ENCODE measurements at regions not wholly inside any gene's neighbourhood (a gene's known extent, or its start where the extent isn't known, plus 50 kb on each side); places are given as distances from the start of the nearest gene placed in this dataset.
A peak's percentile ranks its signal among the peaks of the same experiment; 100 is the strongest.

GRCh38 chr12:75814851-75815754 is 216.5 kb downstream of the PHLDA1 start:
- CTCF ChIA-PET, result no interaction called here
- no peak overlapping the region for H2AFZ ChIP-seq (ENCODE audit: low read length)
- no peaks in the 10 kb centered on the region for H3K27me3 ChIP-seq (ENCODE audit: low read length)
- no peaks in the 10 kb centered on the region; the same call in 1 of the 2 replicates for H3K9me2 ChIP-seq (replicated peaks; ENCODE audit: low read length)
- ATAC-seq (peak; percentile 60), DNase-seq (peak; percentile 71)
- no peak overlapping the region for H3K4me3 ChIP-seq (ENCODE audit: low read length)
- H3K36me3 ChIP-seq (ENCODE audit: low read depth, low read length), result no peaks in the 10 kb centered on the region
- peaks cover 29% of the 10 kb centered on the region for H3K4me1 ChIP-seq (ENCODE audit: insufficient read depth, low read length)
- H3K9me3 ChIP-seq (ENCODE audit: low read length), result no peaks in the 10 kb centered on the region
- no peak overlapping the region for H3K4me2 ChIP-seq (ENCODE audit: low read length)
- peak overlapping the region; percentile 39 for H3K27ac ChIP-seq (ENCODE audit: low read length)
- H4K20me1 ChIP-seq (ENCODE audit: low read length), result no peaks in the 10 kb centered on the region
- POLR2A ChIA-PET (ENCODE audit: unreplicated experiment), result no interaction called here
- TF ChIP-seq EZH2phosphoT487 (IDR thresholded peaks at IDR 0.05; ENCODE audit: borderline replicate concordance, low read length) (no peak), EZH2 (IDR thresholded peaks at IDR 0.05; ENCODE audit: low read length, unreplicated experiment) (no peak)
- TF ChIP-seq, protein P1, sequence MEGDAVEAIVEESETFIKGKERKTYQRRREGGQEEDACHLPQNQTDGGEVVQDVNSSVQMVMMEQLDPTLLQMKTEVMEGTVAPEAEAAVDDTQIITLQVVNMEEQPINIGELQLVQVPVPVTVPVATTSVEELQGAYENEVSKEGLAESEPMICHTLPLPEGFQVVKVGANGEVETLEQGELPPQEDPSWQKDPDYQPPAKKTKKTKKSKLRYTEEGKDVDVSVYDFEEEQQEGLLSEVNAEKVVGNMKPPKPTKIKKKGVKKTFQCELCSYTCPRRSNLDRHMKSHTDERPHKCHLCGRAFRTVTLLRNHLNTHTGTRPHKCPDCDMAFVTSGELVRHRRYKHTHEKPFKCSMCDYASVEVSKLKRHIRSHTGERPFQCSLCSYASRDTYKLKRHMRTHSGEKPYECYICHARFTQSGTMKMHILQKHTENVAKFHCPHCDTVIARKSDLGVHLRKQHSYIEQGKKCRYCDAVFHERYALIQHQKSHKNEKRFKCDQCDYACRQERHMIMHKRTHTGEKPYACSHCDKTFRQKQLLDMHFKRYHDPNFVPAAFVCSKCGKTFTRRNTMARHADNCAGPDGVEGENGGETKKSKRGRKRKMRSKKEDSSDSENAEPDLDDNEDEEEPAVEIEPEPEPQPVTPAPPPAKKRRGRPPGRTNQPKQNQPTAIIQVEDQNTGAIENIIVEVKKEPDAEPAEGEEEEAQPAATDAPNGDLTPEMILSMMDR (conservative IDR thresholded peaks at IDR 0.05; ENCODE audit: low read depth, low read length), result no peak
- BruUV-seq (replicated peaks), result no TSS peak
- H3K9ac ChIP-seq (ENCODE audit: low read length), result peak overlapping the region; percentile 23; the same call in 1 of the 2 replicates
- no peaks in the 10 kb centered on the region for H3K79me2 ChIP-seq (ENCODE audit: low read length)
- intact Hi-C loops (cut with micrococcal nuclease), result loop anchor here (5.0 kb wide), 1 partner anchor 93 kb away; no protein-coding TSS in a partner anchor
- H3F3A ChIP-seq (ENCODE audit: low read length, unreplicated experiment), result no peaks in the 10 kb centered on the region

DNA sequence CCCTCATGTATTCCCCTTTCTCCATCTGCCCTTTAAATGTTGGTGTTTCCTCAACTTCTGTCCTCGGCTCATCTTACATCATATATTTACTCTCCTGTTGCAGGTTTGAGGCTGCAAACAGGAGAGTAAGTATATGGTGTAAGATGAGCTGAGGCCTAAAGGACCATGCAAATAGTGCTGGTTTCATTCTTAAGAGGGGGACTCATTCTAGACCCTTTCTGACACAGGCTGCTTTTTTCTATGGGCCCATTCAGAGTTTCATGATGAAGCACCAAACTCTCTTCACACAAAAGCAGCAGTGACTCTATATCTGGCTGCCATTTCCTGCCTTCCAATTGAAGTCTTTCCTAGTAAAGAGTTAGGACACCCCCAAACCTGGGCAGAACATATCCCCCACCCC is 218.5 kb downstream of the PHLDA1 start:
- DNase-seq (no peak), ATAC-seq (no peak)
- no peak overlapping the region for H3K27ac ChIP-seq (ENCODE audit: low read length)
- no peak overlapping the region for H3K4me2 ChIP-seq (ENCODE audit: low read length)
- H3K9me3 ChIP-seq (ENCODE audit: low read length), result no peaks in the 10 kb centered on the region
- TF ChIP-seq, protein P1 (conservative IDR thresholded peaks at IDR 0.05; ENCODE audit: low read depth, low read length), result no peak
- H3K36me3 ChIP-seq (ENCODE audit: low read depth, low read length), result no peaks in the 10 kb centered on the region
- H3F3A ChIP-seq (ENCODE audit: low read length, unreplicated experiment), result no peaks in the 10 kb centered on the region
- no peak overlapping the region for H2AFZ ChIP-seq (ENCODE audit: low read length)
- H3K9ac ChIP-seq (ENCODE audit: low read length), result no peak overlapping the region
- H3K79me2 ChIP-seq (ENCODE audit: low read length), result no peaks in the 10 kb centered on the region
- no peaks in the 10 kb centered on the region for H4K20me1 ChIP-seq (ENCODE audit: low read length)
- peaks cover 29% of the 10 kb centered on the region for H3K4me1 ChIP-seq (ENCODE audit: insufficient read depth, low read length)
- intact Hi-C loops (cut with micrococcal nuclease), result no loop called here
- ChIA-PET POLR2A (ENCODE audit: unreplicated experiment) (no interaction called here), CTCF (no interaction called here)
- H3K9me2 ChIP-seq (replicated peaks; ENCODE audit: low read length), result no peaks in the 10 kb centered on the region
- H3K27me3 ChIP-seq (ENCODE audit: low read length), result no peaks in the 10 kb centered on the region
- no peak overlapping the region for H3K4me3 ChIP-seq (ENCODE audit: low read length)
- no TSS peak for BruUV-seq (replicated peaks)

All from PC-3 (cell line).